NT2/D1 (cell line): ENCODE measurements at regions not wholly inside any gene's neighbourhood (a gene's known extent, or its start where the extent isn't known, plus 50 kb on each side); places are given as distances from the start of the nearest gene placed in this dataset.

Experiments
- DNase-seq: peaks from one replicate; pipeline ENCODE4 v3.0.0-alpha.2; 2011; ENCODE audit warnings: low read depth, low spot score
- H3K27me3 ChIP-seq: 2 replicates; pipeline ENCODE4 v1.6.0; 2011; ENCODE audit warnings: mild to moderate bottlenecking; ENCODE audit not compliant: insufficient read length, insufficient read depth
- H3K36me3 ChIP-seq: 2 replicates; pipeline ENCODE4 v1.6.1; 2011; ENCODE audit warnings: mild to moderate bottlenecking, low read length, mixed read lengths; ENCODE audit not compliant: insufficient read depth, insufficient read length
- H3K4me1 ChIP-seq: 2 replicates; pipeline ENCODE4 v1.5.1; 2011; ENCODE audit not compliant: insufficient read depth, insufficient read length
- H3K4me3 ChIP-seq: 2 replicates; pipeline ENCODE4 v1.5.1; 2011; ENCODE audit warnings: low read depth; ENCODE audit not compliant: insufficient read length
- H3K9ac ChIP-seq: 2 replicates; pipeline ENCODE4 v1.6.0; 2011; ENCODE audit warnings: low read depth; ENCODE audit not compliant: insufficient read length
- H3K9me3 ChIP-seq: 2 replicates; pipeline ENCODE4 v1.5.1; 2011; ENCODE audit warnings: mild to moderate bottlenecking, low read length; ENCODE audit not compliant: insufficient read depth
- SUZ12 ChIP-seq: IDR thresholded peaks from 2 replicates; pipeline ENCODE4 v1.6.1; 2011; ENCODE audit not compliant: insufficient read length, insufficient read depth; ENCODE audit errors: extremely low read depth
- YY1 ChIP-seq: IDR thresholded peaks from 2 replicates; pipeline ENCODE4 v1.6.1; 2011; ENCODE audit not compliant: insufficient read length, insufficient read depth
- ZNF274 ChIP-seq: IDR thresholded peaks from 2 replicates; pipeline ENCODE4 v1.6.1; 2011; ENCODE audit warnings: mild to moderate bottlenecking, low read depth, low read length

GRCh38 chr16:65905331-65905730, 461.2 kb upstream of the CDH5 start:
- no peaks in the 10 kb centered on the region for H3K27me3 ChIP-seq
- no peaks in the 10 kb centered on the region for H3K4me1 ChIP-seq
- DNase-seq, result no peak
- no peak overlapping the region for H3K4me3 ChIP-seq
- H3K36me3 ChIP-seq, result no peaks in the 10 kb centered on the region
- TF ChIP-seq SUZ12 (no peak), YY1 (no peak), ZNF274 (no peak)
- H3K9me3 ChIP-seq, result no peaks in the 10 kb centered on the region
- H3K9ac ChIP-seq, result no peak overlapping the region

DNA sequence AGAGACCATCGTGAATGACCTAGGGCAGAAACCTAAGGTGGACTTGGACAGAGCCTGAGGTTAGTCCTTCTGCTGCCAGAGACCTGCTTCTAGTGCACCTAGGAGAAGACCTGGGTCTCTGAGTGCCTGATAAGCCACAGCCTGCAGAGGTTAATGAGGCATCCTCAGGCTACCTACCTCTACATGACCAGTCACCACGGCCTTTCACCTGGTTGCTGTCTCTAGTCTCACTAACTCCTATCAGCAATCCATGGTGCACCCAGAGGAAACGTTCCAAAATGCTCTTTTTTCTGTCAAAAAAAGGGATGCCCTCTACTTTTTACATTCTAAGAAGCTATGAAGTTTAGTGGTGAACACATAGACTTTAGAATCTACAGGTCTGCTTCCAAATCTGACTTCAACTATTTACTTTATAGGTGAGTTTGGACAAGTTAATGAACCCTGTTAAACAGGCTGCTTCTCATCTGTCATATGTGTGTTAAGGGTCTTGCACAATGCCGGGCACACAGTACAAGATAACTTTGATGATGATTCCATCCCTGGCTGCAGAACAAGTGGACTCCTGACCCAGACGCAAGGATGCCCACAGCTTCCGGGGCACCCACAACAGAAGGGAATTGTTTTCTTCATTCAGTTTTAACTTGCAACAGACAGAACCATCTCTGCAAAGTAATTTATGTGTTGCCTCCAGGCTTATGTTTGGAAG, 469.9 kb upstream of the CDH5 start:
- H3K9me3 ChIP-seq, result no peaks in the 10 kb centered on the region
- H3K27me3 ChIP-seq, result no peaks in the 10 kb centered on the region
- no peak for DNase-seq
- H3K4me1 ChIP-seq, result no peaks in the 10 kb centered on the region
- TF ChIP-seq SUZ12 (no peak), YY1 (no peak), ZNF274 (no peak)
- no peak overlapping the region for H3K9ac ChIP-seq
- H3K4me3 ChIP-seq, result no peak overlapping the region
- no peaks in the 10 kb centered on the region for H3K36me3 ChIP-seq

DNA sequence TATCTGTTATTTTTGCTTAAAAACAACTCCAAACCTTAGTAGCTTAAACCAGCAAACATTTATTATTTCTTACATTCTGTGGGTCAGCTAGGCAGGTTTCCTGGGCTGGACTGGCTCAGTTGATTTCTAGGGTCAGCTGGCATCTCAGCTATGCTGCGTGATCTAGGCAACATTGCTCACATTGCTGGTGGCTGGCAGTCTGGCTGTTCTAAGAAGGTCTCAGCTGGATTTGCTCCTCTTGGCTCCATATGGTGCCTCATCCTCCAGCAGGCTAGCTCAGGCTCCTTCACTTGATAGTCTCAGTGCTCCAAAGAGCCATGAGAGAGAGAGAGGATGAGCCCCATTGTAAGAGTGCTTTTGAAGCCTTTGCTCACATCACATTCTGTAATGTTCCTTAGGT, 470.6 kb upstream of the CDH5 start:
- no peaks in the 10 kb centered on the region for H3K36me3 ChIP-seq
- H3K4me1 ChIP-seq, result no peaks in the 10 kb centered on the region
- no peaks in the 10 kb centered on the region for H3K27me3 ChIP-seq
- TF ChIP-seq YY1 (no peak), ZNF274 (no peak), SUZ12 (no peak)
- no peak overlapping the region for H3K4me3 ChIP-seq
- H3K9me3 ChIP-seq, result no peaks in the 10 kb centered on the region
- H3K9ac ChIP-seq, result no peak overlapping the region
- DNase-seq, result no peak

GRCh38 chr16:65895486-65895885, 471.0 kb upstream of the CDH5 start:
- H3K36me3 ChIP-seq, result no peaks in the 10 kb centered on the region
- no peak overlapping the region for H3K4me3 ChIP-seq
- TF ChIP-seq ZNF274 (no peak), YY1 (no peak)
- no peaks in the 10 kb centered on the region for H3K9me3 ChIP-seq
- no peaks in the 10 kb centered on the region for H3K27me3 ChIP-seq
- no peak for DNase-seq
- no peaks in the 10 kb centered on the region for H3K4me1 ChIP-seq
- no peak overlapping the region for H3K9ac ChIP-seq

DNA sequence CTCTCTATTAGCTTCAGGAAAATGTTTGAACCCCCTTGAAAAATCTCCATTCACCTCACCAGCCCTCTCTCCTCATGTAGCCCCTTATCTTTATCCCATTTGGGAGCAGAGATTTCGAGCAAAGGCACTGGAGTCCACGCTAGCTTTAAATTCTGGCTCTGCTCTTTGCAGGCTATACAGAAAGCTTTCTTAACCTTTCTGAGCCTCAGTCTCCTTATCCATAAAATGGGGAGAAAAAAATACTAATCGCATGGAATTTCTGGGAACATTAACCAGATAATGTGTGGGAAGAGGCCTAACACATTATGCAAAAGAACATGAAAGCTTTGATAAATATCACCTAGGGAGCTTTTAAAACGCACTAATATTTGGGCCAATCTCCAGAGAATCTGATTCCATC, 476.3 kb upstream of the CDH5 start:
- no peaks in the 10 kb centered on the region for H3K4me1 ChIP-seq
- no peak overlapping the region for H3K4me3 ChIP-seq
- H3K27me3 ChIP-seq, result no peaks in the 10 kb centered on the region
- no peaks in the 10 kb centered on the region for H3K36me3 ChIP-seq
- H3K9ac ChIP-seq, result no peak overlapping the region
- H3K9me3 ChIP-seq, result no peaks in the 10 kb centered on the region
- DNase-seq, result no peak
- TF ChIP-seq YY1 (no peak), ZNF274 (no peak), SUZ12 (no peak)

DNA sequence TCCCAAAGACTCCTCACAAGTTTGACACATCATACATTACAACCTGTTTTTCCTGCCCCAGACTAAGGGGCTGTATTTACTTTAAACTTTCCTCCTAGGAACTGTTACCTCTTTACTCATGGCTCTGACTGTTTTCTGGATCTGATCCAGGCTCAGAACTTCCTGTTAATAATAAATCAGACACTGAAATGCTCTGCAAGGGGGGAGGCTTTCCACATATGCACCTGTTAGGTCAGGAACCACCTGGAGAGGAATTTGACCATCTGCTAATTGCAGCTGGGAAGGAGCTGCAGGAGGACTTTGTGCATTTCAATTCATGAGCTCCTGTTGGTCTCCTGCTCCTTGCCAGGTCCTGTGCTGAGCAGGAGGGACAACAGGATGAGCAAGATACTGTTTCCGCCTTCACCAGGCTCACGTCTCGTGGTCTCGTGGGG, 476.9 kb upstream of the CDH5 start:
- no peak for DNase-seq
- H3K27me3 ChIP-seq, result no peaks in the 10 kb centered on the region

DNA sequence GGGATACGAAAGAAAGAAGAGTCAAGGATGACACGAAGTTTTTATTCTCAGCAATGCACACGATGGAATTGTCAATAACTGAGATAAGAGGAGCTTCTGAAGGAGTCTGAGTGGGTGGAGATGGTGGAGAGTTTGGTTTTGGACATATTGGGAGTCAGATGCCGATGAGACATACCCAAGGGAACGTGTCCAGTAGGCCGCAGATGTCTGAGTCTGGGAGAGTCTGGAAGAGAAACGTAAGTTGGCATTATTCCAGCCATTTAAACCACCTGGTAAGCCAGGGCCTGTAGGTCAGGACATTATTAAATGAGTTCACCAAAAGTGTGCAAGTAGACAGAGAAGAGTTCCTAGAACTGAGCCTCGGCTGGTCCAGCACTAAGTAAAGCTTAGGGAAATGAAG, 478.3 kb upstream of the CDH5 start:
- H3K9ac ChIP-seq, result no peak overlapping the region
- TF ChIP-seq YY1, result no peak
- no peak for TF ChIP-seq SUZ12
- no peak for TF ChIP-seq ZNF274

More for the DNA sequence above, 476.9 kb upstream of the CDH5 start:
- Histone ChIP-seq H3K4me3 (no peak overlapping the region), H3K9ac (no peak overlapping the region), H3K4me1 (no peaks in the 10 kb centered on the region), H3K9me3 (no peaks in the 10 kb centered on the region), H3K36me3 (no peaks in the 10 kb centered on the region)
- no peak for TF ChIP-seq YY1
- TF ChIP-seq ZNF274, result no peak
- no peak for TF ChIP-seq SUZ12

DNA sequence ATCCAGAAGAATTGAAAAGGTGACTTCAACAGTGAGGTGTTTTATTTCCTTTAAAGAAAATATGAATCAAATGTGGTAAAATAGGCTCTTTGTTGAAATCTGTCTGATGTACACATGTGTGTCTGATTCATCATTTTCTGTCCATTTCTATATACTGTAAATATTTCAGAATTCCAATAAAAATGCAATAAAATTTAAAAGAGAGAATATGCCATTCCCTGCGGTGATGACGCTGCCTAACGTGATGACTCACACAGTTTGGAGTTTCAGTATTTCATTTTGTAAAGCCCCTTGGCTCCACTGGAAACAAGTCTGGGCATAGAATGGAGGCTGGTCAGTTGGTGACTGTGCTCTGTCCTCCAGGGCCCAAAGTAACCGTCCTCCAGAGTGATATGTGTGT, 482.5 kb upstream of the CDH5 start:
- Histone ChIP-seq H3K4me3 (no peak overlapping the region), H3K4me1 (no peaks in the 10 kb centered on the region), H3K36me3 (no peaks in the 10 kb centered on the region), H3K9me3 (no peaks in the 10 kb centered on the region), H3K27me3 (no peaks in the 10 kb centered on the region), H3K9ac (no peak overlapping the region)
- no peak for DNase-seq
- TF ChIP-seq YY1, result no peak
- TF ChIP-seq SUZ12, result no peak
- TF ChIP-seq ZNF274, result no peak

More for the DNA sequence above, 478.3 kb upstream of the CDH5 start:
- Histone ChIP-seq H3K4me1 (no peaks in the 10 kb centered on the region), H3K27me3 (no peaks in the 10 kb centered on the region), H3K9me3 (no peaks in the 10 kb centered on the region), H3K4me3 (no peak overlapping the region), H3K36me3 (no peaks in the 10 kb centered on the region)
- no peak for DNase-seq
